NCI-H2196 (cell line): ENCODE measurements at regions not wholly inside any gene's neighbourhood (a gene's known extent, or its start where the extent isn't known, plus 50 kb on each side); places are given as distances from the start of the nearest gene placed in this dataset.
"Not testable (repeated sequence)": the region's sequence is repeated elsewhere in the genome, so short reads cannot be mapped to it uniquely, and the experiment has no call there.

Source experiments
- DNase-seq: peaks from one replicate; lab custom pipeline; 2025; ENCODE audit not compliant: unreplicated experiment; lab: John Stamatoyannopoulos, UW

GRCh38 chr4:133377286-133377685, 228.2 kb downstream of the PCDH10 start:
- DNase-seq = no peak

- DNase-seq = no peak
Measured at GRCh38 chr4:133372699-133373098, 223.6 kb downstream of the PCDH10 start.

GRCh38 chr4:133355633-133356032, 206.5 kb downstream of the PCDH10 start:
- no peak for DNase-seq

- DNase-seq = no peak
Measured at GRCh38 chr4:133347409-133347808, 198.3 kb downstream of the PCDH10 start.

GRCh38 chr4:133324491-133324890, 175.4 kb downstream of the PCDH10 start:
- no peak for DNase-seq

GRCh38 chr4:133323670-133324069, 174.6 kb downstream of the PCDH10 start:
- DNase-seq = no peak

GRCh38 chr4:133320576-133321170, 171.6 kb downstream of the PCDH10 start:
- DNase-seq = peak; percentile 0

- DNase-seq = no peak
Measured at GRCh38 chr4:133316909-133317308, 167.8 kb downstream of the PCDH10 start.

GRCh38 chr4:133314991-133315390, 165.9 kb downstream of the PCDH10 start:
- DNase-seq = no peak

GRCh38 chr4:133287396-133287795, 138.3 kb downstream of the PCDH10 start:
- no peak for DNase-seq

- DNase-seq = no peak
Measured at GRCh38 chr4:133278591-133278990, 129.5 kb downstream of the PCDH10 start.

- not testable (repeated sequence) for DNase-seq
Measured at GRCh38 chr4:133277940-133278339, 128.8 kb downstream of the PCDH10 start.

GRCh38 chr4:133275246-133275645, 126.2 kb downstream of the PCDH10 start:
- no peak for DNase-seq

- no peak for DNase-seq
Measured at GRCh38 chr4:133273401-133273800, 124.3 kb downstream of the PCDH10 start.

GRCh38 chr4:133270021-133270570, 121.0 kb downstream of the PCDH10 start:
- DNase-seq = no peak

- no peak for DNase-seq
Measured at GRCh38 chr4:133268205-133268604, 119.1 kb downstream of the PCDH10 start.

GRCh38 chr4:133267506-133267905, 118.4 kb downstream of the PCDH10 start:
- not testable (repeated sequence) for DNase-seq

- DNase-seq = not testable (repeated sequence)
Measured at GRCh38 chr4:133266966-133267365, 117.9 kb downstream of the PCDH10 start.

GRCh38 chr4:133264251-133264650, 115.2 kb downstream of the PCDH10 start:
- DNase-seq = not testable (repeated sequence)

GRCh38 chr4:133263104-133263503, 114.0 kb downstream of the PCDH10 start:
- DNase-seq = no peak

GRCh38 chr4:133247861-133248260, 98.8 kb downstream of the PCDH10 start:
- no peak for DNase-seq

GRCh38 chr4:133245226-133245625, 96.1 kb downstream of the PCDH10 start:
- DNase-seq = no peak
